Right ventricle myocardium inferior (tissue), 1 donor: ENCODE measurements at regions not wholly inside any gene's neighbourhood (a gene's known extent, or its start where the extent isn't known, plus 50 kb on each side); places are given as distances from the start of the nearest gene placed in this dataset.

ENCODE experiments used
- ATAC-seq: fragments of 200-7000 bp; cut with Tn5 transposase; one replicate; pipeline ENCODE4 v1.9.1; 2020; ENCODE audit warnings: mild to moderate bottlenecking, moderate library complexity
- DNase-seq: peaks from one replicate; pipeline ENCODE4 v3.0.0; 2021; ENCODE audit errors: missing footprints
- intact Hi-C: fragments of 100-400 bp; cut with DNase I; formaldehyde crosslinking; loops from one replicate; pipeline ENCODE4 v1.11.0; 2022
- donor health status: DM: no; HTN: yes; CAD: no; lungs with severe emphysema.

DNA sequence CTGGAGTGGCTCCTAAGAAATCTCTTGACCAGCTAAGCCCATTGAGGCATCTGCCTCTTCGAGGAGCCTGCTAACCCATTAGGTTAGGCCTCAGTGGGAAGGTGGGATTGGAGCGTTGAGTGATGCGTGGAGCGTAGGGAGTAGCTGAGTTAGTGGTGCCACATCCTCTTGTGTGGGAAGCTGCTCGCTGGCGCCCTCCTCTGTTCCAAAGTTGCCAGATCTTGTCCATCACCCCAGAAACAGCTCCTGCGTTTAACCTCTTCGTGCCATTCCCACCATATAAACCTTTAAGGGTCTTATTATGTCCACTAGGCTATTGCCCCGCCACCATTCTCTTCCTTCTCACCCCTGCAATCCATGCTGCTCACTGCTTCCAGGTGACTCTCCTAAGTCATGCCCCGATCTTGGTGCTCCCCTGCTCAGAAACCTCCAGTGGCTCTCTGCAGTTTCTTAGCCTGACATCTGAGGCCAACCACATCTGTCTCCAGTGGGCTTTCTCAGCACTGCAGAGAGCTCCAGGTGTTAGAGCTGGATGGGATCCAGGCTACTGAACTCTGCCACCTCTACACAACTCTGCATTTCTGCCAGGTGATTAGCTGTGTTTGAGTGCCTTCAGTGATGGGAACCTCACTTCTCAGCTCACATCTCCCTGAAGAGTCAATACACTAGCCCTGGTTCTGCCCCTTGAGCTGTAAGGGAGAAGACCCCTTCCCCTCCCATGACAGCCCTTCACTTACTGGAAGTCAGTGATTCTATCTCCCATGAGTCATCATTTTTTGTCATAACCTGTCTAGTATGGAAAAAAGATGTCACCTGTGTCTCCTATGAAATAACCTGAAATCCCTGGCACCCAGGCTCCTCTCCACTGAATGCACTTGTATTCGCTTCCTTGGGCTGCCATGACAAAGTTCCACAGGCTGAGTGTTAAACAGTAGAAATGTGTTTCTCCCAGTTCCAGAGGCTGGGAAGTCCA is 65.0 kb upstream of the FGFR2 start:
- ATAC-seq (no peak), DNase-seq (no peak)
- intact Hi-C loops: no loop called here

DNA sequence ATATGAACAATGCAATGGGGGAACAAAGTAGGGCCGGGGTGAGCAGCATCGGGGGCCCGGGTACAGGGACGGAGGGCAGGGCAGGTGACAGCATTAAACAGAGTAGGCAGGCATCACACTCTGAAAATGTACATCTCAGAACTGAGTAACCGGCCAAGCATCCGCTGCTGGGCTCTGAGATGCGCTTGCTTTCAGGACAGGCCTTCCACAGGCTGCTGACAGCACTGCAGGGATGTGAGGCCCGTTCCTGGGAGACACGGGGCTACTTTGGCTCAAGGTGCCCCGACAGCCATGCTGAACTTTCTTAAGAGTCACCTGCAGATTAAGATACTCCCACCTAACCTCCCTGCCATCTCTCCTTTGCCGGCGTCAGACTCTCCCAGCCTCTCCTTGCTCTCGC is 64.3 kb upstream of the FGFR2 start:
- ATAC-seq (no peak), DNase-seq (no peak)
- intact Hi-C loops: no loop called here

DNA sequence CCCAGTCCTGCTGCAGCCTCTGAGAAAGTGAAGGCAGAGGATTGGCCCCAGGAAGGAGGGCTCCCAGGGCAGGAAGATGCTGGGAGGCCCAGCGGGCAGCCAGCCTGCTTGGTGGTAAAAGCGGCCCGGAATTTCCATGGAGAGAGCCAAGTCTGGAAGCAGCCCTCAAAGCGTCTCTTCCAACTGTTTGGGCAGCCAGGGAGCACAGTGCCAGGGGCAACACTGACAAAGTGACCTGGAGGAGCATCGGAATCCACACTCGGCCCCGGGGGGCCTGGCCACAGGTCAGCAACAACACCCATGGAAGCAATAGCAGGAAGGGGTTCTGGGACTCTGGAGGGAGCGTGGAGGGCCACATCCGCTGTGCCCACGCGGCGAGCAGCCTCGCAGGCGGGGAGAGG is 63.2 kb upstream of the FGFR2 start:
- DNase-seq (no peak), ATAC-seq (no peak)
- intact Hi-C loops: no loop called here

DNA sequence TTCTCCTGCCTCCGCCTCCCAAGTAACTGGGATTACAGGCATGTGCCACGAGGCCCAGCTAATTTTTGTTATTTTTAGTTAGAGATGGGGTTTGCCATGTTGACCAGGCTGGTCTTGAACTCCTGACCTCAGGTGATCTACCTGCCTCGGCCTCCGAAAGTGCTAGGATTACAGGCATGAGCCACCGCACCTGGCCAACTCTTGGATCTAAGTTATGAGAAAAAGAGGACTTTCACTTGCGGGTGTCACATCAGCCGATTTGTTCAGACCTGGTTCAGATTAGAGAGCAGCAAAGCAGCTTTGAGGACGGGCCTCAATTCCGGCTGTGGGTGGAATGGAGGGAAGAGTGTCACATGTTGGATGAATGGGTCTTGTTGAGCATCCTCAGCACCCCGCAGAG is 61.0 kb upstream of the FGFR2 start:
- ATAC-seq: no peak
- DNase-seq: no peak
- intact Hi-C loops: no loop called here

GRCh38 chr10:121658611-121659010 is 60.4 kb upstream of the FGFR2 start:
- intact Hi-C loops: no loop called here
- ATAC-seq (no peak), DNase-seq (no peak)

DNA sequence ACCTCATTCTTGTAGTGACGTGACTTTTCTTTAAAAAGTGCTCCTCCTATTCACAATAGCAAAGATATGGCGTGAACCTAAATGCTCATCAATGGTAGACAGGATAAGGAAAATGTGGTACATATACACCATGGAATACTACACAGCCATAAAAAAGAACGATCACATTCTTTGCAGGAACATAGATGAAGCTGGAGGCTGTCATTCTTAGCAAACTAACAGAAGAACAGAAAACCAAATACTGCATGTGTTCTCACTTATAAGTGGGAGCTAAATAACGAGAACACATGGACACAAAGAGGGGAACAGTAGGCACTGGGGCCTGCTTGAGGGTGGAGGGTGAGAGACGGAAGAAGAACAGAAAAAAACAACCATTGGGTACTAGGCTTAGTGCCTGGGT is 59.9 kb upstream of the FGFR2 start:
- DNase-seq (no peak), ATAC-seq (no peak)
- intact Hi-C loops: no loop called here

- ATAC-seq (no peak), DNase-seq (no peak)
- intact Hi-C loops: no loop called here
Measured at GRCh38 chr10:121655254-121656144, 57.3 kb upstream of the FGFR2 start.

- ATAC-seq: no peak
- intact Hi-C loops: no loop called here
Measured at GRCh38 chr10:121654021-121654545, 55.8 kb upstream of the FGFR2 start.

DNA sequence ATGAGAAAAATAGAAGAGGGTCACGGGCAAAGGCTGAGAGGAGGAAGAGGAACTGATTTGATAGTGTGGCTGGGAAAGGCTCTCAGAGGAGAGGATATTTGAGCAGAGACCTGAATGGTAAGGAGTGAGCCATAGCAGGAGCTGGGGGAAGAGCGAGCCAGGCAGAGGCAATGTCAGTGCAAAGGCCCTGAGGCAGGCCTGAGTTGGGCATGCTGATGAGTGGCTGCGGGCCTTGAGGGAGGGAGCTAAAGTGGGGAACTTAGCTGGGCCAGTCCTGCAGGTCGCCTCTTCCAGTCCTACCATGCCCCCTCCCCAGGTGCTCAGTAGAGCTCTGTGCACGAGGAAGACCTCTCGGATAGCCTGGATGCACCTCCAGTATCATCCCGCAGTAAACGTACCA is 55.4 kb upstream of the FGFR2 start:
- intact Hi-C loops: no loop called here
- ATAC-seq (no peak), DNase-seq (no peak)

More at GRCh38 chr10:121654021-121654545, 55.8 kb upstream of the FGFR2 start:
- no peak for DNase-seq

DNA sequence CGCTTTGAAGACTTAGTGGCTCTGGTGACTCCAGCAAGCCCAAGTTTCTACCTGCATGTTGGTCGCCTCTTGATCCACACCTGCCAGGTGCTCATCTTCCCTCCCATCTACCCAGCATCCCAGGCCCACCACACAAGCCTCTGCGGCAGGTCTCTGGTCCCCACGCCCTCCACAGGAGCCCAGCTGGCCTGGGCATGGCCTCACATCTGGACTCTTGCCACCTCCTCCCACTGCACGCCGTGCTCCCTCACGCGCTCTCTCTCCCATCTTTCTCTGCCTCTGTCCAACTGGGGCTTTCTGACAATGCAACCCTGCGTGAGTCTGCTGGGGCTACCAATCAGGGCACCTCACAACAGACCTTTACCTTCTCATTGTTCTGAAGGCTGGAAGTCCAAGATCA is 50.2 kb upstream of the FGFR2 start:
- ATAC-seq (no peak), DNase-seq (no peak)
- intact Hi-C loops: no loop called here

DNA sequence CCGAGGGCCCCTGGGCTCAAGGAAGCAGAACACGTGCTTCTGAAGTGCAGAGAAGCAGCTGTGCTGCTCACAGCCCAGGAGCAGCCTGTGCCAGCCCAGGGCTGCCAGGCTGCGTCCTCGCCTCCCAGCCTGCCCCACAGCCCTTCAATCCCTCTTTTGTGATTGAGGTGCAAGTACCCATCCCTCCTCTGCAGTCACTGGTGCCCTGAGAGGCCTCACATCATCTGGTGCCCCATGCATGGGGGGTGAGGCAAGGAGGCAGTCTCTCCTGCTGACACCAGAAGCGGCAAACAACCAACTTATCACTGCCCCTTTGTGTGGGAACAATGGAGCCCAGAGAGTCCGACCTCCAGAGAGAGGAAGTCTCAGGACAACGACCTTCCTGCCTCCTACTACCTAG is 49.8 kb upstream of the FGFR2 start:
- DNase-seq (no peak), ATAC-seq (no peak)
- intact Hi-C loops: no loop called here
